GM12865 (cell line): ENCODE measurements at regions not wholly inside any gene's neighbourhood (a gene's known extent, or its start where the extent isn't known, plus 50 kb on each side); places are given as distances from the start of the nearest gene placed in this dataset.
"Not testable (repeated sequence)": the region's sequence is repeated elsewhere in the genome, so short reads cannot be mapped to it uniquely, and the experiment has no call there.

Source experiments
- DNase-seq: peaks from one replicate; pipeline ENCODE4 v3.0.0; 2010; ENCODE audit warnings: low read depth
- H3K4me3 ChIP-seq: 2 replicates; pipeline ENCODE4 v1.5.1; 2011; ENCODE audit warnings: mild to moderate bottlenecking, low read depth, low read length, control low read depth
- CTCF ChIP-seq: IDR thresholded peaks from 2 replicates; pipeline ENCODE4 v1.5.1; 2011; ENCODE audit warnings: low read length, control low read depth, low read depth, inconsistent platforms; ENCODE audit not compliant: insufficient read depth; ENCODE audit errors: missing control alignments

- TF ChIP-seq CTCF = no peak
- no peak for DNase-seq
- no peak overlapping the region for H3K4me3 ChIP-seq
Measured at GRCh38 chr20:55528482-55528881, 476.8 kb downstream of the CBLN4 start.

- DNase-seq = no peak
- TF ChIP-seq CTCF = no peak
- no peak overlapping the region for H3K4me3 ChIP-seq
Measured at GRCh38 chr20:55522296-55522815, 483.0 kb downstream of the CBLN4 start.

GRCh38 chr20:55517584-55517983, 487.7 kb downstream of the CBLN4 start:
- H3K4me3 ChIP-seq, DNase-seq: not testable (repeated sequence)

GRCh38 chr20:55515832-55516231, 489.5 kb downstream of the CBLN4 start:
- no peak for TF ChIP-seq CTCF
- no peak for DNase-seq
- no peak overlapping the region for H3K4me3 ChIP-seq

GRCh38 chr20:55514531-55514930, 490.8 kb downstream of the CBLN4 start:
- H3K4me3 ChIP-seq = no peak overlapping the region
- no peak for TF ChIP-seq CTCF
- no peak for DNase-seq

- no peak for TF ChIP-seq CTCF
Measured at GRCh38 chr20:55513954-55514353, 491.4 kb downstream of the CBLN4 start.

GRCh38 chr20:55500130-55500529, 505.2 kb downstream of the CBLN4 start:
- H3K4me3 ChIP-seq = no peak overlapping the region
- no peak for TF ChIP-seq CTCF
- no peak for DNase-seq

More at GRCh38 chr20:55513954-55514353, 491.4 kb downstream of the CBLN4 start:
- no peak overlapping the region for H3K4me3 ChIP-seq
- DNase-seq = no peak
